ENCODE measurements at regions not wholly inside any gene's neighbourhood (a gene's known extent, or its start where the extent isn't known, plus 50 kb on each side); places are given as distances from the start of the nearest gene placed in this dataset.

GRCh38 chr17:77803726-77804125 lies 154.8 kb upstream of the TNRC6C start:
- ChIA-PET CTCF (ENCODE audit: partially characterized antibody) (interaction anchor here (0.7 to 1.7 kb wide), 3 partner anchors 12 to 89 kb away, joined by 3 to 6 read pairs (median 4); no protein-coding TSS in a partner anchor), POLR2A (ENCODE audit: partially characterized antibody) (interaction anchor here (1.2 kb wide), 1 partner anchor 155 kb away, joined by 3 read pairs; the partner anchor contains the start of gene TNRC6C)
- Histone ChIP-seq H3K4ac (replicated peaks; ENCODE audit: insufficient read length, low read depth, low read length) (no peak overlapping the region), H3K56ac (replicated peaks; ENCODE audit: insufficient read length, low read depth, low read length) (no peak overlapping the region), H3K23ac (ENCODE audit: insufficient read length) (no peak overlapping the region), H3K4me3 (ENCODE audit: extremely low read depth in 1 of 4, insufficient read depth in 2 of 4, low read depth in 3 of 4, low read length in 4 of 4) (no peak overlapping the region), H2BK15ac (ENCODE audit: low read length) (peak overlapping the region; percentile 48; the same call in 1 of the 2 replicates), H2AK5ac (ENCODE audit: low read depth, low read length) (peak overlapping the region; percentile 20; the same call in 1 of the 2 replicates), H2BK5ac (ENCODE audit: low read depth, low read length) (no peak overlapping the region), H2BK12ac (ENCODE audit: low read depth, low read length) (peak overlapping the region; percentile 99; the same call in 1 of the 2 replicates), H2BK120ac (replicated peaks; ENCODE audit: low read depth, low read length) (no peak overlapping the region), H3K23me2 (ENCODE audit: low read depth, low read length) (peaks cover 3% of the 10 kb centered on the region; the same call in 1 of the 2 replicates), H3K18ac (ENCODE audit: extremely low read depth, low read length) (peak overlapping the region; percentile 11; the same call in 1 of the 2 replicates), H3K14ac (ENCODE audit: insufficient read length) (no peak overlapping the region), H3K9ac (replicated peaks in 1 of 4; ENCODE audit: extremely low read depth in 1 of 4, low read depth in 3 of 4, low read length in 3 of 4) (no peak overlapping the region; a peak in 1 of 7 replicates), H3K27me3 (replicated peaks in 1 of 4; ENCODE audit: control insufficient read depth in 3 of 4, extremely low read depth in 1 of 4, insufficient read depth in 3 of 4, low read length in 3 of 4) (peaks cover 0 to 18% (median 0%) of the 10 kb centered on the region in 4 experiments; a peak in 4 of 7 replicates), H4K5ac (ENCODE audit: insufficient read length, low read depth, low read length) (no peak overlapping the region), H3K36me3 (ENCODE audit: control insufficient read depth in 2 of 4, insufficient read depth in 4 of 4, low read length in 3 of 4) (no peaks in the 10 kb centered on the region), H3K79me1 (ENCODE audit: low read depth, low read length) (no peaks in the 10 kb centered on the region), H3K9me3 (ENCODE audit: insufficient read depth in 2 of 2, low read depth in 1 of 2, low read length in 1 of 2) (no peaks in the 10 kb centered on the region), H3K79me2 (ENCODE audit: control insufficient read depth in 1 of 2, insufficient read depth in 2 of 2, low read length in 2 of 2) (no peaks in the 10 kb centered on the region), H3K4me2 (ENCODE audit: insufficient read depth in 1 of 2, low read depth in 2 of 2, low read length in 2 of 2) (no peak overlapping the region; a peak in 1 of 4 replicates), H4K20me1 (replicated peaks in 1 of 2; ENCODE audit: control insufficient read depth in 1 of 2, insufficient read depth in 2 of 2, low read length in 2 of 2) (peaks cover 0 to 2% of the 10 kb centered on the region in 2 experiments), H2BK20ac (ENCODE audit: low read length) (no peak overlapping the region), H4K8ac (ENCODE audit: extremely low read depth, insufficient read depth, low read length) (no peak overlapping the region), H2AFZ (ENCODE audit: low read length) (no peak overlapping the region), H4K91ac (replicated peaks; ENCODE audit: insufficient read length, low read length) (peak overlapping the region; percentile 81), H3K4me1 (replicated peaks in 1 of 4; ENCODE audit: control insufficient read depth in 3 of 4, insufficient read depth in 4 of 4, low read length in 3 of 4) (peaks cover 5 to 19% (median 11%) of the 10 kb centered on the region in 4 experiments), H3K27ac (ENCODE audit: low read depth, low read length) (no peak overlapping the region; the same call in 1 of the 2 replicates)
- 88% methylated on average over 9 of the region's 10 CpGs; no CpG with 5 or more reads in 1 of the 2 experiments for WGBS, 2 experiments (ENCODE audit: extremely low coverage in 1 of 2, insufficient coverage in 1 of 2, insufficient read length in 1 of 2, insufficient replicate concordance in 2 of 2, low coverage in 1 of 2, low lambda C conversion rate in 2 of 2, missing lambda C conversion rate in 1 of 2)
- FAIRE-seq (no peak), DNase-seq (ENCODE audit: low read depth in 1 of 2, low spot score in 2 of 2) (no peak)
- TF ChIP-seq EP300 (IDR thresholded peaks at IDR 0.05; ENCODE audit: borderline replicate concordance in 1 of 2, low read depth in 2 of 2, low read length in 2 of 2) (no peak), NRF1 (IDR thresholded peaks at IDR 0.05; ENCODE audit: low read depth, low read length) (no peak), KDM4A (IDR thresholded peaks at IDR 0.05; ENCODE audit: low read depth, low read length, severe bottlenecking) (no peak)
